Vagina (tissue), 2 donors: ENCODE measurements at regions not wholly inside any gene's neighbourhood (a gene's known extent, or its start where the extent isn't known, plus 50 kb on each side); places are given as distances from the start of the nearest gene placed in this dataset.

Experiments
- DNase-seq, 2 donors: peaks; one replicate each; pipeline ENCODE4 v3.0.0-alpha.2; 2017; ENCODE audit errors: extremely low spot score in 2 of 2
- H3K27ac ChIP-seq: fragments of 200-600 bp; sonication (generic); one replicate; pipeline ENCODE4 v1.5.1; 2019
- H3K27me3 ChIP-seq: fragments of 200-600 bp; sonication (generic); one replicate; pipeline ENCODE4 v1.5.1; 2019
- H3K36me3 ChIP-seq, 2 donors: fragments of 200-600 bp; sonication (generic); one replicate each; pipeline ENCODE4 v1.5.1; 2017 to 2019
- H3K4me1 ChIP-seq: fragments of 200-600 bp; sonication (generic); one replicate; pipeline ENCODE4 v1.5.1; 2019
- H3K4me3 ChIP-seq, 2 donors: fragments of 200-600 bp; sonication (generic); 1 replicate in 1 of 2; 2 replicates in 1 of 2; pipeline ENCODE4 v1.5.1; 2016 to 2019
- H3K9me3 ChIP-seq: fragments of 200-600 bp; sonication (generic); one replicate; pipeline ENCODE4 v1.5.1; 2019
- CTCF ChIP-seq, 3 experiments: fragments of 450-650 bp in 2 of 3; fragments of 200-600 bp in 1 of 3; sonication (generic) in 1 of 3; IDR thresholded peaks; one replicate each; pipeline ENCODE4 v1.5.1; 2017 to 2019; ENCODE audit warnings: antibody characterized with exemption in 3 of 3, mild to moderate bottlenecking in 2 of 3, moderate library complexity in 2 of 3
- POLR2A ChIP-seq, 2 donors: fragments of 450-650 bp; IDR thresholded peaks; one replicate each; pipeline ENCODE4 v1.6.1; 2017; ENCODE audit warnings: antibody characterized with exemption in 2 of 2, mild to moderate bottlenecking in 2 of 2, moderate library complexity in 2 of 2
- POLR2AphosphoS5 ChIP-seq, 2 donors: sonication (generic); formaldehyde crosslinking; IDR thresholded peaks; one replicate each; pipeline ENCODE4 v1.9.0; 2017; ENCODE audit warnings: antibody characterized with exemption in 2 of 2, mild to moderate bottlenecking in 2 of 2, low read depth in 1 of 2; ENCODE audit not compliant: insufficient read depth in 1 of 2
- intact Hi-C: fragments of 100-400 bp; cut with DNase I; formaldehyde crosslinking; loops from one replicate; pipeline ENCODE4 v1.15.1; 2023

- H3K4me1 ChIP-seq = no peaks in the 10 kb centered on the region
- intact Hi-C loops = no loop called here
- DNase-seq = no peak
- H3K36me3 ChIP-seq = no peaks in the 10 kb centered on the region
- TF ChIP-seq POLR2A (IDR thresholded peaks at IDR 0.05) (no peak), POLR2AphosphoS5 (IDR thresholded peaks at IDR 0.05; ENCODE audit: insufficient read depth in 1 of 2, low read depth in 1 of 2) (no peak), CTCF (IDR thresholded peaks at IDR 0.05) (no peak)
- no peaks in the 10 kb centered on the region for H3K27me3 ChIP-seq
- no peak overlapping the region for H3K27ac ChIP-seq
- no peaks in the 10 kb centered on the region for H3K9me3 ChIP-seq
- H3K4me3 ChIP-seq = no peak overlapping the region
Measured at GRCh38 chr1:214941061-214941460, 141.5 kb upstream of the KCNK2 start.

- no peak overlapping the region for H3K27ac ChIP-seq
- intact Hi-C loops = no loop called here
Measured at GRCh38 chr1:214943054-214943453, 139.5 kb upstream of the KCNK2 start.

GRCh38 chr1:214946615-214947014, 135.9 kb upstream of the KCNK2 start:
- no peak for TF ChIP-seq CTCF (IDR thresholded peaks at IDR 0.05)
- TF ChIP-seq POLR2A (IDR thresholded peaks at IDR 0.05) = no peak
- TF ChIP-seq POLR2AphosphoS5 (IDR thresholded peaks at IDR 0.05; ENCODE audit: insufficient read depth in 1 of 2, low read depth in 1 of 2) = no peak
- intact Hi-C loops = loop anchor here (5.0 kb wide), 1 partner anchor 841 kb away; no protein-coding TSS in a partner anchor
- Histone ChIP-seq H3K4me3 (no peak overlapping the region), H3K27ac (no peak overlapping the region), H3K4me1 (no peaks in the 10 kb centered on the region), H3K9me3 (no peaks in the 10 kb centered on the region), H3K36me3 (no peaks in the 10 kb centered on the region), H3K27me3 (no peaks in the 10 kb centered on the region)
- no peak for DNase-seq

More at GRCh38 chr1:214943054-214943453, 139.5 kb upstream of the KCNK2 start:
- Histone ChIP-seq H3K4me1 (no peaks in the 10 kb centered on the region), H3K4me3 (no peak overlapping the region), H3K36me3 (no peaks in the 10 kb centered on the region), H3K27me3 (no peaks in the 10 kb centered on the region), H3K9me3 (no peaks in the 10 kb centered on the region)
- TF ChIP-seq POLR2AphosphoS5 (IDR thresholded peaks at IDR 0.05; ENCODE audit: insufficient read depth in 1 of 2, low read depth in 1 of 2) = no peak
- TF ChIP-seq POLR2A (IDR thresholded peaks at IDR 0.05) = no peak
- TF ChIP-seq CTCF (IDR thresholded peaks at IDR 0.05) = no peak
- DNase-seq = no peak

GRCh38 chr1:214952648-214953047, 129.9 kb upstream of the KCNK2 start:
- no peak overlapping the region for H3K27ac ChIP-seq
- no peak for TF ChIP-seq POLR2AphosphoS5 (IDR thresholded peaks at IDR 0.05; ENCODE audit: insufficient read depth in 1 of 2, low read depth in 1 of 2)
- TF ChIP-seq CTCF (IDR thresholded peaks at IDR 0.05) = no peak
- no peak for TF ChIP-seq POLR2A (IDR thresholded peaks at IDR 0.05)
- H3K4me1 ChIP-seq = no peaks in the 10 kb centered on the region
- H3K9me3 ChIP-seq = no peaks in the 10 kb centered on the region
- no peaks in the 10 kb centered on the region for H3K36me3 ChIP-seq
- no peak for DNase-seq
- no peaks in the 10 kb centered on the region for H3K27me3 ChIP-seq
- intact Hi-C loops = no loop called here
- no peak overlapping the region for H3K4me3 ChIP-seq

- DNase-seq = no peak
- Histone ChIP-seq H3K27ac (no peak overlapping the region), H3K9me3 (no peaks in the 10 kb centered on the region), H3K27me3 (no peaks in the 10 kb centered on the region), H3K4me1 (no peaks in the 10 kb centered on the region), H3K36me3 (no peaks in the 10 kb centered on the region), H3K4me3 (no peak overlapping the region)
- no peak for TF ChIP-seq POLR2A (IDR thresholded peaks at IDR 0.05)
- no peak for TF ChIP-seq POLR2AphosphoS5 (IDR thresholded peaks at IDR 0.05; ENCODE audit: insufficient read depth in 1 of 2, low read depth in 1 of 2)
- no peak for TF ChIP-seq CTCF (IDR thresholded peaks at IDR 0.05)
- intact Hi-C loops = no loop called here
Measured at GRCh38 chr1:214953901-214954616, 128.5 kb upstream of the KCNK2 start.
